HG03460 (cell line): ENCODE measurements at regions not wholly inside any gene's neighbourhood (a gene's known extent, or its start where the extent isn't known, plus 50 kb on each side); places are given as distances from the start of the nearest gene placed in this dataset.
"Not testable (repeated sequence)": the region's sequence is repeated elsewhere in the genome, so short reads cannot be mapped to it uniquely, and the experiment has no call there.

Source experiments
- ATAC-seq: cut with Tn5 transposase; IDR thresholded peaks from one replicate; pipeline ENCODE4 v1.9.1; 2021; ENCODE audit not compliant: unreplicated experiment

DNA sequence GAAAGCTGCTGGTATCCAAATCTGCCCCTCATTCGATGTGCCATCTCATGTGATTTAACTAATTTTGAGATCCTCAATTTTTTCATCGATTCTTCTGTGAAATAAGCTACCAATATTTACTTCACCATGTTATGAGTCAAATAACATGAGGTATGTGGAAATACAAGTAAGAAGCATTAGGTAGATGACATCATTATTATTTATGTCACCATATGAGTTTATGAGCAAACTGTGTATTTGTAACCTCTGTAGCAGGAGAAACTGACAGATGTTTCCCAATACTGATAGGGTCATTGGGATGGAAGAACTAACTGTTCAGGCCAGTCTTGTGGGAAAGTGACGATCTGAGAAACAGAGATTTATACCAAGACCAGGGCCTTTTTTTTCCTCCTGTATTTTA, 229.4 kb upstream of the GOT2 start:
- ATAC-seq: no peak

DNA sequence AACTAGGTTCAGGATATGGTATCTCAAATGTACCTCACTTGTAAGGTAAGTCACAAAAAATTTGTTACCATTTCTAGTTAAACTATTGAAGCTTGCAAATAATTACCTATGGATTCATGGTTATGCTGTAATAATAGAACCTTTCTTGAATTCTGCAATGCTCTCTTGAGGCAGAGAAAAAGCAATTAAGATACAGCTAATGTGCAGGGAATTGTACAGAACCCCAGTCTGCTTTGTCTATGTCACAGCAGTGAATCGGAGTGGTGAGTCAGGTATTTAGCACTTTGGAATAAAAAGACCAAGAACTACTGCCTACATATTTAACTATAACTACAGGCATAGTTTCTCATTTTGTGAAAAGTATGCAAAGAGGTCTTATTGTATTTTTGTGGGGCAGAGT, 228.7 kb upstream of the GOT2 start:
- no peak for ATAC-seq

DNA sequence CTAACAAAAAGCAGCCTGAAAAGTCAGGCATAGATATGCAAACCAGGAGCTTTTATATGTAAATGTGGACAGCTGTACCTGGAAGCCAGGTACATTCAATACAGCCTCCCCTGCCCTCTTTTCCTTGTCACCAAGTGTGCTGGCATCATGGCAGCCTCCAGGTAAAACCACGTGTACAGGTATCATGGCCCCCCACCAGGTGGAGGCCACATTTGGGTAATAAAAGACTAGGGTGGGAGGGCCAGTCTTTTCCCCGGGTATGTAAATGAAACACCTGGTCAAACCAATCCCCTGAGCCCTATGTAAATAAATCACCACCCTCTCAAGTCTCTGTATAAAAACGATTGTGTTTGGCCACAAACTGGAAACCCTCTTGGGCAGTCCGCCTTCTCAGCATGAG, 226.4 kb upstream of the GOT2 start:
- ATAC-seq: no peak

DNA sequence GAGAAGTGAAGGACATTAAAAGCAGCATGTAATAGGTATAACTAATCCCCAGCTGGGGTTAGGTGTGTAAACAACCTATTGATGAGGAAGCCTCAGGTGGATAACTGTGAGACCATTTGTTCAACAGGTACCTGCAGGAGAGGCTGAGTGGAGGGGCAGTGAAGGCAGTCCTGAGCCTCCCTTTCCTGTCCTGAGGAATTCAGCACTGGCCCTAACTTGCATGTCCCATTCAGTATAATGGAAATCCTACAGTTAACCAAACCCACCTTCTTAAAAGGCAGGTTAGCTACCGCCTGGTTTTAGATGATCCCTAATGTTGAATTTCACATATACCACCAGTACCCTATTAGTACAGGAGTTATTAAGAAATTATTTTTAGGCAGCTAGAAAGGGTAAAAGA, 225.9 kb upstream of the GOT2 start:
- ATAC-seq: no peak

DNA sequence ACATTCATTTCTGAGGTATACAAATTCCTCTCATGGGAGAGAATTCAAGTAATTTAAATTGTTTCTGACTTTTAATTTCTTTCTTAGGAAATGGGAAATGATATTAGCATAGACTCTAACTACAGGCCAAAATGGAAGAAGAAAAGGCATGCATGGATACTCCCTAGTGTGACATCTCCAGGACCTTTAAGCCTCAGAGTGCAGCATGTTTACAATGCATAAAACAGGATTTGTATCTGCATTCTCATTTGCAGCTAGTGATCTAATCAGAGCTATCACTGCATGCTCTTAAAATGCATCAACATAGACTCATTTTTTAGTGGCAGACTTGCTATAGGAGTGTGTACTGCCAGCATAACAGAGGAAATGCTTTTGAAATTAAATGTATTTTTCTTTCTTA, 224.6 kb upstream of the GOT2 start:
- no peak for ATAC-seq

DNA sequence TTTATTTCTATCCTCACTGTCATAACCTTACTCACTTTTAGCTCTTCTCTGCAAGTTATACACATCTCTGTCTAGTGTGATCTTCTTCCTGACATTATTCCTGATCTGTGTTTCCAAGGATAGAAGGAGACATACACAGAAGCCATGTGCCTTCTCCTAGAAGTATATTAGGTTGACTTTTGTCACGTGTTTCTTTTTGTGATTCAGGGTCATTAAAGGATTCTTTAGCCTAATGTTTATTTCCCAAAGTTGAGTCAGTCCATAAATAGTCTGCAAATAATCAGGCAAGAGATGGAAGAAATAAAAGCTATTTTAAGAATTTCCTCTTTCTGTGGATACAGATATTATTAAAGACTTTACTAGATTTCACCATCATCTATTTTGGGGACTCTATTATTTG, 214.1 kb upstream of the GOT2 start:
- ATAC-seq: no peak

DNA sequence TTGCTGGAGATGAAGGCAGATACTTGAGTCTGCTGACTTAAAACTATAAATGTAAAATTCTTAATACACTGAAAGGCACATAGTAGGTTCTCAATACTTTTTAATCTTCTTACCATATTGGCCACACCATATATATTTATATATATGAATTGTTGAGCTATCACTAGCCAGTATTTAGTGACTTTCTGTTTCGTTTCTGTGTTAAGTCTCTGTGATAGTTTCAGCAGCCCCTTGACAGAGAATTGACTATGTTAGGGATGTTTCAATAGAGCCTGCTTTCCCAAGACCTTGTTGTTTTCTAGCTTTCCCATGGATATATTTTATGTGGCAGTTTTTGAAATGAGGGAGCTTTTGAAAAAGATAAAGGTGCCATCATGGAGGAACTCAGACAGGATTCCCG, 206.5 kb upstream of the GOT2 start:
- no peak for ATAC-seq

DNA sequence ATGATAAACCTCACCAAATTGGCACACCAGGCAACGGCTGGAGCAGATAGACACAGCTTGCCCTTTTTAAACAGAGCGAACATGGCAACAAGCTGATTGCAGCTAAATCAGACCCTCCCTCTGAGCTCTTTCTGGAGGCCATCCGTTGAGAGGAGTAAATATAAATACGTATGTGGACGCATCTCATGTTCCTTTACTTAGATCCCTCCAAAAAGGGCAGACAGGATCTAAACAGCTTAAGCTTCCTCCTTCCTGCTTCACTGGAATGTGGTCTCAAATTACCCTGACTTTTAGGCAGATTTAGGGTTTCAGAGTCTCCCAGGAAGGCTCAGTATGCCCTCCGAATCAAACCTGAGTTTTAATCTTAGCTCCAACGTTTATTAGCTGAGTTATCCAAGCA, 204.7 kb upstream of the GOT2 start:
- no peak for ATAC-seq

DNA sequence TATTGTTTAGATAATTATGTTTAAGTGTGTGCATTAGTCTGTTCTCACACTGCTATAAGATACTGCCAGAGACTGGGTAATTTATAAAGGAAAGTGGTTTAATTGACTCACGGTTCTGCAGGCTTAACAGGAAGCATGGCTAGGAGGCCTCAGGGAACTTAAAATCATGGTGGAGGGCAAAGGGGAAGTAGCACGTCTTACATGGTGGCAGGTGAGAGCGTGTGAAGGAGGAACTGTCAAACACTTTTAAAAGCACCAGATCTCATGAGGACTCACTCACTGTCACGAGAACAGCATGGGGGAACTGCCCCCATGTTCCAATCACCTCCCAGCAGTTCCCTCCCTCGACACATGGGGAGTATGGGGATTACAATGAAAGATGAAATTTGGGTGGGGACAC, 203.5 kb upstream of the GOT2 start:
- no peak for ATAC-seq

DNA sequence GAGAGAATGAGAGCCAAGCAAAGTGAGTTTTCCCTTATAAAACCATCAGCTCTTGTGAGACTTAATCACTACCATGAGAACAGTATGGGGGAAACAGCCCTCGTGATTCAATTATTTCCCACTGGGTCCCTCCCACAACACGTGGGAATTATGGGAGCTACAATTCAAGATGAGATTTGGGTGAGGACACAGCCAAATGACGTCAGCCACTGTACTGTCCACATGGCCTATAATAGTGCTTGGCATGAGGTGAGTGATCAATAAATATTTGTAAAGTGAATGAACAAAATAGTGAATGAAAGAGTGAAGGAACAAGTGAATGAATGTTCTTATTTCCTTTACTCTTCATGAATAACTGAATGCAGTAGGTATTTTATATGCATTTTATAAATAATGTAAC, 199.1 kb upstream of the GOT2 start:
- ATAC-seq: no peak

DNA sequence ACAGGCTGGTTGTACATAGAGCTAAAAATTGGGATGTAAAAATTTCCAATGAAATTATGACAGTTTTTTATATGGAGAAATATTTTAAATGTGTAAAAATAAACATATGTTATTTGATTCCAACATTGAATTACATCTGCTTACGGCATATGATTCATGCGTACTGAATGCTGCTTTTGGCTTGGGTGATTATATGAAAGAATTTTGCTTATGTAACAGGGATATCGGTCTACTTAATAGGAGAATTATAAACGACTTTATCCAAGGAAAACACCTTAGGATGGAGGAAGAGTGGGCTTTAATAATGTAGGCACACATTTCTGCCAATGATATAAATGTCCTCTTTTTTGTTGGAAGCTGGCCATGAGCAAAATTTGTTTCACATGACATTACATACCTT, 197.3 kb upstream of the GOT2 start:
- no peak for ATAC-seq

DNA sequence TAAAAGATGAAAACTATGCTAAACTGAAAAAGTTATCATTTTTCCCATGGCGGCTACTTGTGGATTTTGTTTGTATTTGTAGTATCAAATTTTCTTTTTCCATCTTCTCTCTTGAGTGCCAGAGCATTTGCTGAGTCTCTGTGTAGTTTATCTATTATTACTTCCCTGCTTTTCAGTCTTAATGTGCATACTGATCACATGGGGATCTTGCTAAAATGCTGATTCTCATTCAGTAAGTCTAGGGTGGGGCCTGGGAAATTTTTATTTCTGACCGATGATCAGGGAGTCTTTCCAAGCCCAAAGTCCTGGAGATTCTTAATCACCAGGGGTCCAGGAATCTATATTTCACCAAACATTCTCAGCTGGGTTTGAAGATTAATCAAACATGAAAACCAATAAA, 189.0 kb upstream of the GOT2 start:
- ATAC-seq: no peak

DNA sequence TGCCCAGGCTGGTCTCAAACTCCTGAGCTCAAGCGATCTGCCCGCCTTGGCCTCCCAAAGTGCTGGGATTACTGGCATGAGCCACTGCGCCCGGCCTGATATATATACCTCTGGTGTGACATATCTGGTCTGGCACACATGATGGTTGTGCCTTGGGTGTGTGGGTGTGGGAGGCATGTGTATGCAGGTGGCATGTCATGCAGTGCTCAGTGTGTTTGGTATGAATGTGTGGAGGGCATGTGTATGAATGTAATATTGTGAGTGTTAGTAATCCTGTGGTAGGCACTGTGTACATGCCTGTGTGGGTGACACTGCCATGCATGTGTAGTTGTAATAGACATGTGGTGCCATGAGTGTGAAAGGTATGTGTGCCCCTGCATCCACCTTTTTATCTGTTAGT, 179.3 kb upstream of the GOT2 start:
- ATAC-seq: no peak

DNA sequence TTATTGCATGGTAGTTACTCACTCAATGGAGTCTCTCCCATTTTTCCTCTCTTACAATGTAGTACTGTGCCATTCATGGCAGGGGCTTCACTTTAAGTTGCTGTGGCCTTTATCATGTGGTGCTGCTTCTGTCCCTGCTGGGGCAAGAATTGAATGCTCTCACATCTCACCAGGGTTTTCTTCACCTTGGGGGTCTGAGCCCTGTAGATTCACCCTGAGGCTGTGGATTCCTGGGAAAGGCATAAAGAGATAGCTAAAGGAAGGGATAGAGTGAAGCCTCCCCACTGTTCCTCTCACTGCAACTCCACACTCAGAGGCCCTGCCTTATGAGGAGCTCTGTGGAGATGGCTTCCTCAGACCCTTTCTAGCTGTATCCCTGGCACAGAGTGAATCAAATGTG, 178.5 kb upstream of the GOT2 start:
- no peak for ATAC-seq

DNA sequence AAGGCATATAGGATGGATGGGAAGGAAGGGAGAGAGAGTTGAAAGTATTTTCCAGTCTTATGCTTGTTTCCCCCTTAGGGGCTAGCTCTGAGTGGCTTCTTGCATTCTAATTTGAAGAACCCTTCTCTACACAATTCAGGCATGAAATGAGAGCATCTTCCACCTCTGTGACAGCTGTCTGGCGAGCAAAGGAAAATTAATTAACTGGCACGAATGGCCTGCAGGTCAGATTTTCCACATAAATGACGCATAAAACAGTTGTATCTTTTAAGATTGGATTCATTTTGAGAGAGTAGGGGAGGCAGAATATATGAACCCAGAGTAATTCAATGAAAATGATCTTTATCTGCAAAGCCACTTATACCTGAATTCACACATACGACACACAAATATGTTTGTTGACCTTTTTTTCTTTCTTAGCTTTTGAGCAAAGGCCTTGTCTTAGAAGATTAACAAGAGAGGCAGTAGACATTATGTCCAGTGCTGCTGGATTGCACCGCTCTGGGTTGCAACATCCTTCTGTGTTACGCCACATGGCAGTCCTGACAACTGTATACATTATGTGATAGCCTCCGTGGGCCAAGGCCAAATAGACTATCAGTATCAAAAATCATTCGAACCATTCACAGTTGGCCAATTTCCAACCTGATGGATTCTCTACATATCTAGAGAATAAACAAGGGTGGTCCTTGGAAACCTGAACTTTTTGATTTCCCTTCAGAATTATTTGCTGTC, 173.0 kb upstream of the GOT2 start:
- ATAC-seq: no peak

DNA sequence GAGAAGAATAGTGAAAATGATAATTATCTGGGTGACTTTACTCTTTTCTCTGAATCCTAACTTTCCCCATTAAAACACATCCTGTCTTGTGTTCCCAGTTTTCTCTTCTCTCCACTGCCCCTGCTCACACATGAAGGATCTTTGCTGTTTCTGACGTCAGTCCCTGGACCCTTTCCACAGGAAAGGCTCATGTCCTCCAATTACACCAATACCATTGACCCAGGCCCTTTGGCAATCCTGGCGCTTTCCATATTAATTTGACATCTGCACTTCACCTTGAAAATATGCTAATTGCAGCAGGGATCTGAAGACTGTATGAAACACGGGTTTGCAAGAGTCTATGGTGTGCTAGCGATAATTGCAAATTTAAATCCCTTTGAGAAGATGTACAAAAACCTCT, 170.2 kb upstream of the GOT2 start:
- ATAC-seq: no peak

DNA sequence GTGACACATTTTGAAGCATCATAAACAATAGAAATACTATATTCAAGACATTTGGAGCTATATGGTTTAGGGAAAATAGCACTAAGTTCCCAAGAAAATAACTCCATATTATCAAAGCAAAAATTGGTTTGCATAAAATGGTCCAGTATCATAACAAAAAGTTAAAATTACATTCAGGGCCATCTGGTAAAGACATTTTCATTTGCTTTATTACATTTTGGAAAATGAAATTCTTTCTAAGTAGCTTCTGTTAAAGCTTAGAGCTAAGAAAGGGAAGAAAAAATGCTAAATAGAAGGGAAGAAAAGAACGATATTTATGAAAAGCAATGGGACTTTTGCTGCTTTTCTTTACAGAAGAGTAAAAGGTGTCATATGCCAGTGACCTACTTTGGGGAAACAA, 155.4 kb upstream of the GOT2 start:
- no peak for ATAC-seq

DNA sequence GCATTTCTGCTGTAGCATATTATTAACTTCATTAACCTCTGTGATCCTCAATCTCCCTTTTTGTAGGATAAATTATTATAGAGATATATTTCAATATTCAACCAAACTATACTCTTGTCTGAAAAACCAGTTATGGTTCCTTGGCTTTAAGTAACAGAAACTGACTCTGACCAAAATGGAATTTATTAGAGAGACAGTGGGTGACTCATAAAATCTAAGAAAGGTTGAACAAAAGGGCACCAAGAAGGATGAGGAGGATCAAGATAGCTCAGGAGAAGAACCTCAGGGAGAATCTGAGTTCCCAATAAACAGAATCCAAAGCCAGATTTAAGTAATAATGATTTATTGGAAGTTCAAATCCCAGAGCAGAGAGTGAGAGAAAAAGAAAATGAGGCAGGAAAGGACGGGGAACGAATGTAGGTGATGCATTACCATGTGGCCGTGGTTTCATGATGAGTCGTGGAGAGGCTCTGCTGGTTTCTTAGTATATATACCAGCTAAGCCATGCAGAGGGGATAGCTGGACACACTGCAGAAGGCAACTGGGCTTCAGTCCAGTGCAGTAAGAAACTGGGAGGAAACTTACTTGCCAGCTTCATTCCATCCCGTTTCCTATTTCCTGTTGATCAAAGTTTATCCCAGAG, 151.5 kb upstream of the GOT2 start:
- ATAC-seq: peak; percentile 68

DNA sequence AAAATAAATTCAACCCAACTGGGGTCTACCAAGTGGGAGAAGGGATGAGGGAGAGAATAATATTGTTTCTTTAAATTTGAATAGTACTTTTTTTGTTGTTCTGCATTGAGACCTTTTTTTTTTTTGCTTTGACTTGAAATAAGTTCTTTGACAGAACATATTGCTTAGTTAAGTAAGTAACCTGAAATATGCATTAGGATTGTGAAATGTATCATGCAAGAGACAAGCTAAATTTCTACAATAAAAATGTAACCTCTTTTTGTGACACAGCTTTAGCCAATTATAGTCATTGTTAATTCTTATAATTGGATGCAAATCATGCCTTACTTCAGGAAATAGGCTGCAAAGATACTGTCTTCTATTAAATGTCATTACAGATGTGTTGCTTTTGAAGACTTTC, 150.0 kb upstream of the GOT2 start:
- no peak for ATAC-seq

DNA sequence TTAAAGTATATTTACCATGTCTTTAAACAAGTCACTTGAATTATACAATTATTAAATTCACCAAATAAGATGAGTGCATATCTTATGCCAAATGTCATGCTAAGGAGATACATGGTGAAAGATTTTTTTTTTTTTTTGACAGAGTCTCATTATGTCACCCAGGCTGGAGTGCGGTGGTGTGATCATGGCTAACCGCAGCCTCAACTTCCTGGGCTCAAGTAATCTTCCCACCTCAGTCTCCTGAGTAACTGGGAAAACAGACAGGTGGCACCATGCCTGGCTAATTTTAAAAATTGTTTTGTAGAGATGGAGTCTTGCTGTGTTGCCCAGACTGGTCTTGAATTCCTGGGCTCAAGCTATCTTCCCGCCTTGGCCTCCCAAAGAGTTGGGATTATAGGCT, 149.0 kb upstream of the GOT2 start:
- ATAC-seq: no peak

DNA sequence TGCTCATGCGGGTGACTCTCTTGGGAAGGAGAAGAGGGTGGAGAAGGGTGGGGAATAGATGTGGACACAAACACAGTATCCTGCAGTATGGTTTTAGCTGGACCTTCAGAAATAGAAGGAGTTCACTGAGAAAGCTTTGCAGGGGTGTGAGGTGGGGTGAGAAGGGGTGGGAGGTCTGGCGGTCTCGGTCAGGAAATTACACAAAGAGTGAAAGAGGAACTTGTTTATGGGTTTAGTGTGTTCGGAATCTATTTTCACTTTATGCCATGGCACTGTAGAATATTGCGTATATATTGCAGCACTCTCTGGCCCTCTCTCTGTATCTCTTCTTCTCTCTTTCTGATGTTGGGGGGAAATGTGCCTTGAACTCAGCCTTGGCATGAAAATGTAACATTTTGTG, 148.2 kb upstream of the GOT2 start:
- ATAC-seq: peak; percentile 87

DNA sequence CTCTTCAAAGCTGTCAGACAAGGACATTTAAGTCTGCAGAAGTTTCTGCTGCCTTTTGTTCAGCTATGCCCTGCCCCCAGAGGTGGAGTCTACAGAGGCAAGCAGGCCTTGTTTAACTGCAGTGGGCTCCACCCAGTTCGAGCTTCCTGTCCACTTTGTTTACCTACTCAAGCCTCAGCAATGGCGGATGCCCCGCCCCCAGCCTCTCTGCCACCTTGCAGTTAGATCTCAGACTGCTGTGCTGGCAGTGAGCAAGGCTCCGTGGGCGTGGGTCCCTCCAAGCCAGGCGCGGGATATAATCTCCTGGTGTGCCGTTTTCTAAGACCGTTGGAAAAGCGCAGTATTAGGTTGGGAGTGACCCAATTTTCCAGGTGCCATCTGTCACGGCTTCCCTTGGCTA, 144.5 kb upstream of the GOT2 start:
- not testable (repeated sequence) for ATAC-seq

DNA sequence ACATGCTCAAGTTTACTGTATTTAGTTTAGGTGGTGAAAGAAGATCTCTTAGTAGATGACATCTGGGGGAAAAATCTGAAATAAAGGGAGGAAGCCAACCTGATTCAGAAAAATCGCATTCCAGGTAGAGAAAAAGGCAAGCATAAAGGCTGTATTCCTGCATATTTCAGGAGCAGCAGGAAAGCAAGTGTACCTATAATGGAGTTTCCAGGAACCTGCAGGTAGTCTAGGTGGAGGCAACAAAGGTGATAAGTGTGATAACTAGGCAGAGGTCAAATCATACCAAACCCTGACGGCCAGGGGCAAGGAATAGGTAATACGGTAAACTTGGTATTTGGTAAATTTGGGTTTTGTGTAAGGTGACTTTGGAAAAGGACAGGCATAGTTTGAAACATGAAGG, 132.8 kb upstream of the GOT2 start:
- no peak for ATAC-seq
